Stimulated activated CD8-positive, alpha-beta memory T cell treated with anti-CD3 and anti-CD28 coated beads, Interleukin-7, amount 100 ng/mL, for 48 hours (primary cell): ENCODE measurements at regions not wholly inside any gene's neighbourhood (a gene's known extent, or its start where the extent isn't known, plus 50 kb on each side); places are given as distances from the start of the nearest gene placed in this dataset.

ENCODE experiments used
- DNase-seq, 2 donors: peaks; one replicate each; pipeline ENCODE4 v3.0.0-alpha.2; 2020; ENCODE audit warnings: low read depth in 1 of 2; ENCODE audit errors: extremely low read depth in 1 of 2

GRCh38 chrX:4754878-4755604 lies 1041.6 kb upstream of the PRKX start:
- no peak for DNase-seq

DNA sequence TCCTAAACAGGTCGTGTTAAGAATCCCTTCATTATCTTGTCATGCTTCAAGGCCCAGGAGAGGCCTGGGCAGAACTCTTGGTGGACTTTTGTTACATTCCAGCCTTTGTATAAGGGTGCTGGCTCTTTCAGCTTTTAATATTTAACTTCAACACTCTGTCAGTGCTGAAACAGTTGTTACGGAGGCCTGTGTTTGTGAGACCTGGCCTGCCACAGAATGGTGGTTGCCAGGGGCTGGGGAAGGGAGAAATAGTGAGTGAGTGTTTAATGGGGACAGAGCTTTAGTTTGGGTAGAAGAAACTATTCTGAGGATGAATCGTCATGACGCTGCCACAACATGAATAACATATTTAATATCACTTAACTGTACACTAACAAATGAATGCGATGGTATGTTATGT lies 1027.6 kb upstream of the PRKX start:
- no peak for DNase-seq

DNA sequence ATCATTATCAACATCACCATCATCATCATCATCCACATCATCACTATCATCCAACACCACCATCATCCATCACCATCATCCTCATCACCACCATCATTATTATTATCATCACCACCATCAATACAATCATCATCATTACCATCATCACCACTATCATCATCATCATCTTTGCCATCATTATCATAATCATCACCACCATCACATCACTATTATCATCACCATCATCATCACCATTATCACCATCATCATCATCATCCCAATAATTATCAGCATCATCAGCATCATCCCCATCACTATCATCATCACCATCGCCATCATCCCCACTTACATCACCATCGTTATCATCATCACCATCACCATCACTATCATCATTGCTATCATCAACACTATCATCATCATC lies 1021.9 kb upstream of the PRKX start:
- no peak for DNase-seq

DNA sequence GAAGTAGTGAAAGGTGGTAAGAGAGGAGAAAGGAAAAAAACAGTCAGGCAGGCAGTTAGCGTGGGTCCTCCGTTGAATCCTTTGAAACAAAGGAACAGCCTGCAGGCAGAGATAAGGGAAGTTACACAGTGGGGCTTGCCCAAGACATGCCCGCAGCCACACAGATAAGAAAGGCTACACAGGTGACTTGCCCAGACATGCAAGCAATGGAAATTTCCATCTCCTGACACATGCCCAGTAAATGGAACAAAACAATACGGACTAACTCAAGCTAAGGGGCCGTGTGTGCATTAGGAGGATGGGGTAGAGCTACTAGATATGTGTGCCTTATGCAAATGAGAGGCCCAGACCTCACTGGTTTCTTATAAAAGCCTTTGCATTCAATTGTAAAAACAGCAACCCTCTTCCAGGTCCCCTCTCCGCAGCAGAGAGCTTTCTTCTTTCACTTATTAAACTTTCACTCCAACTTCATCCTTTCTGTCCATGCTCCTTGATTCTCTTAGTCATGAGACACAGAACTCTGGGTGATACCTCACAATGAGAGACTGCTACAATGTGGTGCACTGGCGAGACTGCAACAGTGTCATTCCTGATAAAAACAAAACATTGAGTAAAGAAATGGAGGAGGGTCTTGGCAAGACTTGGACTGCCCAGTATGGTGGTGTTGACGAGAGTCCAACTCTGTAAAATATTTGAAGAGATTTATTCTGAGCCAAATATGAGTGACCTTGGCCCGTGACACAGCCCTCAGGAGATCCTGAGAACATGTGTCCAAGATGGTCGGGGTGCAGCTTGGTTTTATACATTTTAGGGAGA lies 997.4 kb upstream of the PRKX start:
- DNase-seq = no peak

DNA sequence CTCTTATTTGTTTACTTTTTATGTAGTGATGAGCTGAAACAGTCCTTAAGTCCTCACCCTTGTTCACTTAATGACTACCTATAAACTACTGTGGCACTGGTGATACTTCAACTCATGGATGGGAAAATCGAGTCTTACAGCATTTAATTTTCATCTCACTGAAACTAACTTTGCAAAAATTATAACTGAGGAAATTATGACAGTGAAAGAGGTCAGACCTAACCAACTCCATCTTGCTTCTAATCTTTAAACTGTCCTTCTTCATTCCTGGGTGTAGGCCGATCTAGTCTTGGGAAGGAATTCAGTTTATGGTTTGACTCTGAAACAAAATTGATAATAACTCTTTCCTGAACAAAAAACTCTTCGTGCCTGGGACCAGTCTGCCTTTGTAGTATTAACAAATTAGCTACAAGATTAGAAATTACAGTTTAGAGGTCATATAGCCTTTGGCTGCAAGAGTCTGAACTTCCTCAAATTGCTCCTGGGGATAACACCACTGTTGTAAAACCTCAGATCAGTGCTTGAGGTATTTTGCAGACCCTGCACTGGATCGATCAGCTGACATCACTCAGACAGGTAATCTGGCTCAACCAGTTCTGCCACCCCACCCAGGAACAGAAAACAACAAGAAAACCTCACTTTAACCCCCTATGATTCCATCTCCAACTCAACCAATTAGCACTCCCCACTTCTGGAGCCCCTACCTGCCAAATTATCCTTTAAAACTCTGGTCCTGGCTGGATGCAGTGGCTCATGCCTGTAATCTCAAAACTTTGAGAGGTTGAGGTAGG lies 995.7 kb upstream of the PRKX start:
- no peak for DNase-seq

GRCh38 chrX:4706961-4707360 lies 993.5 kb upstream of the PRKX start:
- no peak for DNase-seq

- DNase-seq = no peak
Observed at GRCh38 chrX:4690521-4690920, 977.1 kb upstream of the PRKX start.

DNA sequence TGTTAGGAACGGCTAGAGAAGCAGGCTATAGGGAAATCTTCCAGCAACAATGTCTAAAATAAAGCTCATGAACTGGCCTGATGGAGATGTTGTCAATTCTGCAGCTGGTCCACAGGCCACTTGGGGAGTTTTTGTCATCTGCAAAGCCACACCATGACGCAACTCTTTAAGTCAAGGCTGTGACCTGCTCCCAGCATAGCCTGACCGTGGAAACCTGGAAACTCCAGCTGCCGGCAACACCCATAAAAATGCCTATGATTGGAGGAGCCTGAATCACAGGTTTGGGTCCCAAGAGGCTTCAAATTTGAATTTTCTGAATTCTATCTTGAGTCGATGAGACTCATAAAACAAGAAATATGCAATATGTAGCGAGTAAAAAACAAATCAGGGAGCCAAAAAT lies 969.2 kb upstream of the PRKX start:
- DNase-seq = no peak

- no peak for DNase-seq
Observed at GRCh38 chrX:4675686-4676300, 962.3 kb upstream of the PRKX start.

DNA sequence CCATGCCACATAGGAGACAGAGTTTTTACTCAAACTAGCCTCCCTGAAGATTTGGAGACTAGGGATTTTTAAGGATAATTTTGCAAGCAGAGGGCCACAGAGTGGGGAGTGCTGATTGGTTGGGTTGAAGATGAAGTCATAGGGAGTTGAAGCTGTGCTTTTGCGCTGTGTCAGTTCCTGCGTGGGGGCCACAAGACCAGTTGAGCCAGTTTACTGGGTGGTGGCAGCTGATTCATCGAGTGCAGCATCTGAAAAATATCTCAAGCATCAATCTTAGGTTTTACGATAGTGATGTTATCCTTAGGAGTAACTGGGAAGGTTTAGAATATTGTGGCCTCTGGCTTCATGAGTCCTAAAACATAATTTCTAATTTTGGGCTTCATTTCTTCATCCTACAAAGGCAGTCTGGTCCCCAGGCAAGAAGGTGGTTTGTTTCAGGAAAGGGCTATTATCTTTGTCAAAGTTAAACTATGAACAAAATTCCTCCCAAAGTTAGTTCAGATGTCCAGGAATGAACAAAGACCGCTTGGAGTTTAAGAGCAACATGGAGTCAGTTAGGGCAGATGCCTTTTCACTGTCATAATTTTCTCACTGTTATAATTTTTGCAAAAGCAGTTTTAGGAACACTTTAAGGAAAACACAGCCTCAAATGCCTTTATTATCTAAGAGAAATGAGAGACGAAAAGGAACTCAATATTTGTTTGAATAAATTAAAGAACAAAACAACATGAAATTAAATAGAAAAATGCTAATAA lies 960.8 kb upstream of the PRKX start:
- DNase-seq = no peak

DNA sequence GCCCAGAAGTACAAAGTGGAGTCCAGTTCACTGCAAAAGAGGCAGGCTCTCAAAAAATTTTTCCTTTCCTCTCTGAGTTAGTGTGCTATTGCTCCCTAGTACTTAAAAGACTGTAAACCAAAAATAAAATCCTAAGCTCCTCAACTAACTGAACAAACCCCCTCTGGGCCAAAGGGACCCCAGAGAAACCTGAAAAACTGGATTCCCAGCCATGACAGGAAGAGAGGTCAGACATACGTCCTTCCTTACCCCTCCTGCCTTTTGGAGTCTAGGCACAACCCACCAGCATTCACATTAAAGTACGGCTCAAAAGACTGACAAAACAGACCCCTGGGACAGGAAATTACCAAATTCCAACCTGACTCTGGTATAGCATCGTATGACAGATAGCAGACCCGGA lies 957.9 kb upstream of the PRKX start:
- no peak for DNase-seq

GRCh38 chrX:4670606-4671005 lies 957.2 kb upstream of the PRKX start:
- DNase-seq = no peak

DNA sequence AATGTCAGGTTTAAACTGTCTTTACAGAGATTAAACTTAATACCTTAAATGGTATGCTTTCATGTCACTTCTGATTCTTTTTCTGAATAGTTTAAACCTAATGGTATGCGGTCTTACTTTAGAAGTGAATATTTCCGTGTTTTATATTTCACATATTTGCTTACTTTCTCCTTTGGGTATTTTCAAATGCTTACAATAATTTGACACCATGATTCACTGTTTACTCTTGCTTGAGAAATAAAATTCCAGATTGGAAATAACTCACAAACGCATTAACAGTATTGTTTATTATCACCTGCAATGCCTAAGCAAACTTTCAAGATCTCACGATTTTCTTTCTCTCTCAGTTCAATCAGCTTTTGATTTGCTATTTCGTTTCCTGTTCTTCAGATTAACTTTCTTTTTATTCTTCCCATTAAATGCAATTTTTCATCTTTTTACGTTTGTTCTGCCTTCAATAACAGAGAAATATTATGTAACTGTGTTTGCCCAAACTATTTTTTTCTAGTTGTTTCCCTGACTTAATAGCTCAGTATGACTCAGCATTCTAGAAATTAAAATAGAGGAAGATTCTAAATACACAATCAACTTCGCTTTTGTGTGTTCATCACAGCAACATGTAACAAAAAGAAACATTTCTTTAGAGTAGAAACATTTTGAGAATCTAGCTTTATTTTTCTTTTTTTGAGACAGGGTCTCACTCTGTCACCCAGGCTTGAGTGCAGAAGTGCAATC lies 955.5 kb upstream of the PRKX start:
- DNase-seq = no peak

- no peak for DNase-seq
Observed at GRCh38 chrX:4663085-4663484, 949.6 kb upstream of the PRKX start.

- DNase-seq = no peak
Observed at GRCh38 chrX:4661771-4662170, 948.3 kb upstream of the PRKX start.

- no peak for DNase-seq
Observed at GRCh38 chrX:4656419-4656818, 943.0 kb upstream of the PRKX start.

DNA sequence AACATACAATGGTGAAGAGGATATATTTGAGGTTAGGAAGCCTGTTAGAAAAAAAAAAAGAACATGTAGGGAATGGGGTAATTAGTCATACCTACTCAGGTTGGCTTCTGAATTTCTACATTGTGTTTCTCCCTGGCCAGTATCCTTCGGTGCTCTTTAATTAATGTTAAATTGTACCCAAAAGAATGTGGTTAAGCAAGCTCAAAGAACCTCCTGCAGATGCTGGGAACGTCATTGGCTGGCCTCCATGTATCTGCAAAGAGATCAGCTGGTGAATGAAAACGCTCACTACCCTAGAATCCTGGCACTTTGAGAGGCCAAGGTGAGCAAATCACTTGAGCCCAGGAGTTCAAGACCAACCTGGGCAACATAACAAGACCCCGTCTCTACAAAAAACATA lies 942.3 kb upstream of the PRKX start:
- DNase-seq = no peak

GRCh38 chrX:4642114-4642513 lies 928.7 kb upstream of the PRKX start:
- no peak for DNase-seq

- no peak for DNase-seq
Observed at GRCh38 chrX:4638036-4638435, 924.6 kb upstream of the PRKX start.

DNA sequence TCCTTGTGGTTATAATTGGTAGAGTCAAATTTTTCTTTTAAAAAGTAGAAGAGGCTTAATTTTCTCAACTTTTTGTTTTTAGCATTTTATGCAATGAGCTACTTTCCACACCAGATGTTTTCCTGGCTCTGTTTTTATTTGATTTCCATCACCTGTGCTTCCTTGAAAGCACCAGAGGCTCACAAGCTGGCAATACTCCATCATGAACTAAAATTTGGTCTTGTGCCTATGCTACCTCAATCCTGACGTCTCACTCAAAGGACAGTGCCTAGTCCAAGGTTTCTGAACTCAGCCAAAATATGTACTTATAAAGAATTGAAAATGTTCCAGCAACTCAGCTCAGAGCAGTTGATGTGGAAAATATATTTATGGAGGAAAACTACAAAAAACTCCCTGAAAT lies 914.0 kb upstream of the PRKX start:
- DNase-seq = no peak
